ENCODE measurements at regions not wholly inside any gene's neighbourhood (a gene's known extent, or its start where the extent isn't known, plus 50 kb on each side); places are given as distances from the start of the nearest gene placed in this dataset.
"Not testable (repeated sequence)": the region's sequence is repeated elsewhere in the genome, so short reads cannot be mapped to it uniquely, and the experiment has no call there.

GRCh38 chr6:85715797-85716196 lies 73.1 kb upstream of the SYNCRIP start:
- DNase-seq (ENCODE audit: low spot score) = no peak
- in situ Hi-C loops (cut with MboI; ENCODE audit: low pct_unique_long_range_greater_than_20kb, low sequenced_read_pairs, unreplicated experiment) = no loop called here
- TF ChIP-seq CTCF (IDR thresholded peaks at IDR 0.05; ENCODE audit: extremely low read depth, insufficient read depth, missing control alignments) = no peak

GRCh38 chr6:85714893-85715530 lies 72.3 kb upstream of the SYNCRIP start:
- in situ Hi-C loops (cut with MboI; ENCODE audit: low pct_unique_long_range_greater_than_20kb, low sequenced_read_pairs, unreplicated experiment) = no loop called here
- no peak for DNase-seq (ENCODE audit: low spot score)
- TF ChIP-seq CTCF (IDR thresholded peaks at IDR 0.05; ENCODE audit: extremely low read depth, insufficient read depth, missing control alignments) = no peak

- in situ Hi-C loops (cut with MboI; ENCODE audit: low pct_unique_long_range_greater_than_20kb, low sequenced_read_pairs, unreplicated experiment) = no loop called here
- no peak for TF ChIP-seq CTCF (IDR thresholded peaks at IDR 0.05; ENCODE audit: extremely low read depth, insufficient read depth, missing control alignments)
- DNase-seq (ENCODE audit: low spot score) = no peak
These were observed 69.7 kb upstream of the SYNCRIP start for GRCh38 chr6:85712346-85712745.

- in situ Hi-C loops (cut with MboI; ENCODE audit: low pct_unique_long_range_greater_than_20kb, low sequenced_read_pairs, unreplicated experiment); DNase-seq (ENCODE audit: low spot score): not testable (repeated sequence)
These were observed 64.9 kb upstream of the SYNCRIP start for GRCh38 chr6:85707515-85708145.

GRCh38 chr6:85706272-85706671 lies 63.6 kb upstream of the SYNCRIP start:
- no peak for DNase-seq (ENCODE audit: low spot score)
- in situ Hi-C loops (cut with MboI; ENCODE audit: low pct_unique_long_range_greater_than_20kb, low sequenced_read_pairs, unreplicated experiment) = no loop called here
- no peak for TF ChIP-seq CTCF (IDR thresholded peaks at IDR 0.05; ENCODE audit: extremely low read depth, insufficient read depth, missing control alignments)

- DNase-seq (ENCODE audit: low spot score) = no peak
- in situ Hi-C loops (cut with MboI; ENCODE audit: low pct_unique_long_range_greater_than_20kb, low sequenced_read_pairs, unreplicated experiment) = no loop called here
These were observed 62.5 kb upstream of the SYNCRIP start for GRCh38 chr6:85705220-85705619.

More at GRCh38 chr6:85705220-85705619, 62.5 kb upstream of the SYNCRIP start:
- TF ChIP-seq CTCF (IDR thresholded peaks at IDR 0.05; ENCODE audit: extremely low read depth, insufficient read depth, missing control alignments) = no peak
